Progenitor cell of endocrine pancreas (in vitro differentiated cells): ENCODE measurements at regions not wholly inside any gene's neighbourhood (a gene's known extent, or its start where the extent isn't known, plus 50 kb on each side); places are given as distances from the start of the nearest gene placed in this dataset.

Source experiments
- DNase-seq: peaks from one replicate; pipeline ENCODE4 v3.0.0; 2021; ENCODE audit warnings: low spot score; ENCODE audit not compliant: unreplicated experiment
- H3K27ac Mint-ChIP-seq: 2 replicates; pipeline ENCODE4 v1.8.0; 2021; ENCODE audit warnings: mild to moderate bottlenecking, moderate library complexity, mixed read lengths
- H3K27me3 Mint-ChIP-seq: 2 replicates; pipeline ENCODE4 v1.8.0; 2021; ENCODE audit warnings: mixed read lengths
- H3K36me3 Mint-ChIP-seq: 2 replicates; pipeline ENCODE4 v1.8.0; 2022; ENCODE audit warnings: mixed read lengths; ENCODE audit not compliant: insufficient read depth
- H3K4me1 Mint-ChIP-seq: 2 replicates; pipeline ENCODE4 v1.8.0; 2021; ENCODE audit warnings: low read depth, mixed read lengths
- H3K4me3 Mint-ChIP-seq: 2 replicates; pipeline ENCODE4 v1.8.0; 2021; ENCODE audit warnings: low read depth, mild to moderate bottlenecking, moderate library complexity, mixed read lengths
- H3K9me3 Mint-ChIP-seq: 2 replicates; pipeline ENCODE4 v1.8.0; 2021; ENCODE audit warnings: low read depth, mixed read lengths
- CTCF ChIP-seq: fragments of 200-600 bp; sonication (generic); IDR thresholded peaks from one replicate; pipeline ENCODE4 v1.5.0; 2021; ENCODE audit warnings: antibody characterized with exemption, mild to moderate bottlenecking; ENCODE audit not compliant: unreplicated experiment

- no peaks in the 10 kb centered on the region for H3K4me1 Mint-ChIP-seq
- H3K27me3 Mint-ChIP-seq: peaks cover 6% of the 10 kb centered on the region
- H3K36me3 Mint-ChIP-seq: no peaks in the 10 kb centered on the region
- H3K9me3 Mint-ChIP-seq: peaks cover 5% of the 10 kb centered on the region
- DNase-seq: no peak
- H3K27ac Mint-ChIP-seq: no peak overlapping the region
- no peak overlapping the region for H3K4me3 Mint-ChIP-seq
- TF ChIP-seq CTCF: no peak
These were observed 65.2 kb downstream of the DMRT2 start for GRCh38 chr9:1115370-1115769.

GRCh38 chr9:1117439-1117838, 67.3 kb downstream of the DMRT2 start:
- no peaks in the 10 kb centered on the region for H3K4me1 Mint-ChIP-seq
- H3K36me3 Mint-ChIP-seq: no peaks in the 10 kb centered on the region

GRCh38 chr9:1120500-1121165, 70.5 kb downstream of the DMRT2 start:
- H3K27ac Mint-ChIP-seq: no peak overlapping the region
- DNase-seq: no peak
- H3K27me3 Mint-ChIP-seq: no peaks in the 10 kb centered on the region

More at GRCh38 chr9:1117439-1117838, 67.3 kb downstream of the DMRT2 start:
- Mint-ChIP-seq H3K4me3 (no peak overlapping the region), H3K9me3 (no peaks in the 10 kb centered on the region), H3K27ac (no peak overlapping the region), H3K27me3 (peaks cover 3% of the 10 kb centered on the region)
- no peak for TF ChIP-seq CTCF
- DNase-seq: no peak

GRCh38 chr9:1125741-1126140, 75.6 kb downstream of the DMRT2 start:
- Mint-ChIP-seq H3K36me3 (no peaks in the 10 kb centered on the region), H3K27me3 (no peaks in the 10 kb centered on the region), H3K4me1 (peaks cover 4% of the 10 kb centered on the region), H3K27ac (no peak overlapping the region), H3K4me3 (no peak overlapping the region), H3K9me3 (peaks cover 2% of the 10 kb centered on the region)
- DNase-seq: no peak
- no peak for TF ChIP-seq CTCF

More at GRCh38 chr9:1120500-1121165, 70.5 kb downstream of the DMRT2 start:
- Mint-ChIP-seq H3K4me1 (no peaks in the 10 kb centered on the region), H3K36me3 (no peaks in the 10 kb centered on the region), H3K4me3 (no peak overlapping the region), H3K9me3 (no peaks in the 10 kb centered on the region)
- TF ChIP-seq CTCF: no peak

GRCh38 chr9:1128046-1128445, 77.9 kb downstream of the DMRT2 start:
- H3K36me3 Mint-ChIP-seq: no peaks in the 10 kb centered on the region
- TF ChIP-seq CTCF: no peak
- H3K4me1 Mint-ChIP-seq: peaks cover 4% of the 10 kb centered on the region
- H3K4me3 Mint-ChIP-seq: no peak overlapping the region
- peaks cover 5% of the 10 kb centered on the region for H3K27me3 Mint-ChIP-seq
- no peak overlapping the region for H3K27ac Mint-ChIP-seq
- DNase-seq: no peak
- peaks cover 6% of the 10 kb centered on the region for H3K9me3 Mint-ChIP-seq
